ENCODE measurements at regions not wholly inside any gene's neighbourhood (a gene's known extent, or its start where the extent isn't known, plus 50 kb on each side); places are given as distances from the start of the nearest gene placed in this dataset.
"Not testable (repeated sequence)": the region's sequence is repeated elsewhere in the genome, so short reads cannot be mapped to it uniquely, and the experiment has no call there.

- Histone ChIP-seq H3K4me3 (ENCODE audit: insufficient read depth, low read length) (no peak overlapping the region), H3K4me2 (ENCODE audit: insufficient read depth, low read length) (no peak overlapping the region), H3K27ac (ENCODE audit: low read depth, low read length) (no peak overlapping the region), H3K9me3 (ENCODE audit: low read depth, low read length) (no peaks in the 10 kb centered on the region), H4K20me1 (ENCODE audit: insufficient read depth, low read length) (no peaks in the 10 kb centered on the region), H3K79me2 (ENCODE audit: insufficient read depth, low read length) (no peaks in the 10 kb centered on the region), H3K4me1 (ENCODE audit: insufficient read depth, low read length) (no peaks in the 10 kb centered on the region), H3K27me3 (ENCODE audit: insufficient read depth, low read length) (no peaks in the 10 kb centered on the region), H2AFZ (ENCODE audit: low read length) (no peak overlapping the region), H3K36me3 (ENCODE audit: insufficient read depth, low read length) (no peaks in the 10 kb centered on the region)
- DNase-seq (ENCODE audit: insufficient read length, low spot score, missing footprints), result no peak
- TF ChIP-seq CTCF (IDR thresholded peaks at IDR 0.05; ENCODE audit: extremely low read depth, low read depth, low read length), result no peak
Observed at GRCh38 chr1:101410048-101410878, 173.4 kb downstream of the S1PR1 start.

- H3K79me2 ChIP-seq (ENCODE audit: insufficient read depth, low read length), result no peaks in the 10 kb centered on the region
- H3K4me3 ChIP-seq (ENCODE audit: insufficient read depth, low read length), result no peak overlapping the region
- no peaks in the 10 kb centered on the region for H3K4me1 ChIP-seq (ENCODE audit: insufficient read depth, low read length)
- H3K4me2 ChIP-seq (ENCODE audit: insufficient read depth, low read length), result no peak overlapping the region
- TF ChIP-seq CTCF (IDR thresholded peaks at IDR 0.05; ENCODE audit: extremely low read depth, low read depth, low read length), result no peak
- no peaks in the 10 kb centered on the region for H3K27me3 ChIP-seq (ENCODE audit: insufficient read depth, low read length)
- no peaks in the 10 kb centered on the region for H4K20me1 ChIP-seq (ENCODE audit: insufficient read depth, low read length)
- DNase-seq (ENCODE audit: insufficient read length, low spot score, missing footprints), result no peak
- H2AFZ ChIP-seq (ENCODE audit: low read length), result no peak overlapping the region
- no peaks in the 10 kb centered on the region for H3K36me3 ChIP-seq (ENCODE audit: insufficient read depth, low read length)
- H3K27ac ChIP-seq (ENCODE audit: low read depth, low read length), result no peak overlapping the region
- H3K9me3 ChIP-seq (ENCODE audit: low read depth, low read length), result no peaks in the 10 kb centered on the region
Observed at GRCh38 chr1:101420406-101420805, 183.6 kb downstream of the S1PR1 start.

- H3K9me3 ChIP-seq (ENCODE audit: low read depth, low read length); H3K79me2 ChIP-seq (ENCODE audit: insufficient read depth, low read length); H3K27me3 ChIP-seq (ENCODE audit: insufficient read depth, low read length); H4K20me1 ChIP-seq (ENCODE audit: insufficient read depth, low read length); H3K36me3 ChIP-seq (ENCODE audit: insufficient read depth, low read length); H3K4me2 ChIP-seq (ENCODE audit: insufficient read depth, low read length); H3K27ac ChIP-seq (ENCODE audit: low read depth, low read length); H3K4me3 ChIP-seq (ENCODE audit: insufficient read depth, low read length); H3K4me1 ChIP-seq (ENCODE audit: insufficient read depth, low read length); DNase-seq (ENCODE audit: insufficient read length, low spot score, missing footprints); H2AFZ ChIP-seq (ENCODE audit: low read length): not testable (repeated sequence)
Observed at GRCh38 chr1:101428083-101428482, 191.3 kb downstream of the S1PR1 start.

- H3K4me2 ChIP-seq (ENCODE audit: insufficient read depth, low read length), result no peak overlapping the region
- H3K79me2 ChIP-seq (ENCODE audit: insufficient read depth, low read length), result no peaks in the 10 kb centered on the region
- H3K27ac ChIP-seq (ENCODE audit: low read depth, low read length), result no peak overlapping the region
Observed at GRCh38 chr1:101428562-101428961, 191.7 kb downstream of the S1PR1 start.

More at GRCh38 chr1:101428562-101428961, 191.7 kb downstream of the S1PR1 start:
- Histone ChIP-seq H3K4me3 (ENCODE audit: insufficient read depth, low read length) (no peak overlapping the region), H4K20me1 (ENCODE audit: insufficient read depth, low read length) (no peaks in the 10 kb centered on the region), H3K9me3 (ENCODE audit: low read depth, low read length) (no peaks in the 10 kb centered on the region), H3K36me3 (ENCODE audit: insufficient read depth, low read length) (no peaks in the 10 kb centered on the region), H3K27me3 (ENCODE audit: insufficient read depth, low read length) (no peaks in the 10 kb centered on the region), H2AFZ (ENCODE audit: low read length) (no peak overlapping the region), H3K4me1 (ENCODE audit: insufficient read depth, low read length) (no peaks in the 10 kb centered on the region)
- DNase-seq (ENCODE audit: insufficient read length, low spot score, missing footprints), result no peak
- TF ChIP-seq CTCF (IDR thresholded peaks at IDR 0.05; ENCODE audit: extremely low read depth, low read depth, low read length), result no peak
